C4-2B (cell line): ENCODE measurements at regions not wholly inside any gene's neighbourhood (a gene's known extent, or its start where the extent isn't known, plus 50 kb on each side); places are given as distances from the start of the nearest gene placed in this dataset.
"Not testable (repeated sequence)": the region's sequence is repeated elsewhere in the genome, so short reads cannot be mapped to it uniquely, and the experiment has no call there.

Experiments used
- ZFX ChIP-seq: fragments of 450-650 bp; IDR thresholded peaks from 2 replicates; pipeline ENCODE4 v1.6.1; 2017
- TF ChIP-seq, protein P1 (sequence below): fragments of 450-650 bp; conservative IDR thresholded peaks from 2 replicates; pipeline ENCODE4 v1.5.1; 2017; ENCODE audit warnings: mild to moderate bottlenecking

DNA sequence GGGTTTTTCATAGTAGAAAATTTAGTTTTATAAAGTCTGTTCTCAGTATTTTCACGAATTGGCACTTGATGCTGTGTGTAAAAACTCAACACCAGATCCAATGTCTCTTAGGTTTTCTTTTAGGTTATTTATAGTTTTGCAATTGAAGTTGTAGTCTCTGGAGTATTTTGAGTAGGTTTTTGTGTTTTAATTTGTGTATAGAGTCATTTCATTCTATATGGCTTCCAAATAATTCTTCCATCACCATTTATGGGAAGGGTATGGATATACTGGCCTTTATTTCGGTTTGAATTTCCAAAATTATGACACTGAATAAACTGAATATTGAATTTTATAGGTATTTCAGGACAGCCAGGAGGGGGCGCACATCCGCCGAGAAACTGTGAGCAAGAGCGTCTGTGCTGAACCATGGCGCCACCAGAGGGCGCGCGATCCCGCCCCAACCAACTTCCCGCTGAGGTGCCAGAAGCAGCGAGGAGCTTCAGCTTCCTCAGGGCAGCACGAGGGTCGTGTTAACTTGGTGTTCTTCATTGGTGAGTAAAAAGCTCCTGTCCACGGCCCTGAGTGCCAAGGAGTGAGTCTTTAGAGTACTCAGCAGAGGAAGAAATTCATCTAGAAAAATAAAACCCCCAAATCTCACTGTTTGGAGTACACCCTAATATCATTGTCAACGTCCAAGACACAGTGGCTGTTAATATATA lies 207.5 kb downstream of the LMLN start:
- TF ChIP-seq, protein P1, sequence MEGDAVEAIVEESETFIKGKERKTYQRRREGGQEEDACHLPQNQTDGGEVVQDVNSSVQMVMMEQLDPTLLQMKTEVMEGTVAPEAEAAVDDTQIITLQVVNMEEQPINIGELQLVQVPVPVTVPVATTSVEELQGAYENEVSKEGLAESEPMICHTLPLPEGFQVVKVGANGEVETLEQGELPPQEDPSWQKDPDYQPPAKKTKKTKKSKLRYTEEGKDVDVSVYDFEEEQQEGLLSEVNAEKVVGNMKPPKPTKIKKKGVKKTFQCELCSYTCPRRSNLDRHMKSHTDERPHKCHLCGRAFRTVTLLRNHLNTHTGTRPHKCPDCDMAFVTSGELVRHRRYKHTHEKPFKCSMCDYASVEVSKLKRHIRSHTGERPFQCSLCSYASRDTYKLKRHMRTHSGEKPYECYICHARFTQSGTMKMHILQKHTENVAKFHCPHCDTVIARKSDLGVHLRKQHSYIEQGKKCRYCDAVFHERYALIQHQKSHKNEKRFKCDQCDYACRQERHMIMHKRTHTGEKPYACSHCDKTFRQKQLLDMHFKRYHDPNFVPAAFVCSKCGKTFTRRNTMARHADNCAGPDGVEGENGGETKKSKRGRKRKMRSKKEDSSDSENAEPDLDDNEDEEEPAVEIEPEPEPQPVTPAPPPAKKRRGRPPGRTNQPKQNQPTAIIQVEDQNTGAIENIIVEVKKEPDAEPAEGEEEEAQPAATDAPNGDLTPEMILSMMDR, result peak; percentile 98
- not testable (repeated sequence) for TF ChIP-seq ZFX
